ENCODE measurements at regions not wholly inside any gene's neighbourhood (a gene's known extent, or its start where the extent isn't known, plus 50 kb on each side); places are given as distances from the start of the nearest gene placed in this dataset.

DNA sequence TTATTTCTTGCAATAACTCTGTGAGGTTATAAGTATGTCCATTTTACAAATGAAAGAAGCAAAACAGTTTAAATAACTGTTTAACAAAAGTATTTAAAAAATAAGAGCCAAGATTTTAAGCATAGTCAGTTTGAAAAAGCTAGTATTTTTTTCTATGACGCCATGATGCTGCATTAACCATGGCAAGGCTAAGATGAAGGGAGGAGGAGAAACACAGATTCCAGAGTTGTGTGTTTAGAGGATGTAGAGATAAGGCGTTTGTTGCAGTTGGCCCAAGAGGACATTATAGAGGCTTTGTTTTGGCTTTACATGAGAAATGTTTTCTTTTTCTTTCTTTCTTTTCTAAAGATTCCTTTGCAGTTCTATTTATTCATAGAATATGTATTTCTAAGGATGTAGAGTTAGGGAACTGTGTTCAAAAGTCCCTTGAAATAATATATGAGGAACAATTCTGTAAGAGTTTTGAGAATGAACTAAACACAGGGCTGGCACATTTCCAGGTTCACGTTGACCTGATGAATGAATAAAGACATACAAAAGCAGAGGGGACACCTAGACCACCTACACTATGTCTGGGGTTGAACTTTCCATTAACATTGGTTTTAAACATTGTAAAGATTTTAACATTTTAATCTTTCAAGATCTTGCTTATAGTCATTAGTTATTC lies 244.2 kb downstream of the KCNS3 start:
- no peak for DNase-seq

- DNase-seq: no peak
These were observed 241.4 kb downstream of the KCNS3 start for GRCh38 chr2:18119883-18120282.

- DNase-seq: no peak
These were observed 240.2 kb downstream of the KCNS3 start for GRCh38 chr2:18118703-18119102.

DNA sequence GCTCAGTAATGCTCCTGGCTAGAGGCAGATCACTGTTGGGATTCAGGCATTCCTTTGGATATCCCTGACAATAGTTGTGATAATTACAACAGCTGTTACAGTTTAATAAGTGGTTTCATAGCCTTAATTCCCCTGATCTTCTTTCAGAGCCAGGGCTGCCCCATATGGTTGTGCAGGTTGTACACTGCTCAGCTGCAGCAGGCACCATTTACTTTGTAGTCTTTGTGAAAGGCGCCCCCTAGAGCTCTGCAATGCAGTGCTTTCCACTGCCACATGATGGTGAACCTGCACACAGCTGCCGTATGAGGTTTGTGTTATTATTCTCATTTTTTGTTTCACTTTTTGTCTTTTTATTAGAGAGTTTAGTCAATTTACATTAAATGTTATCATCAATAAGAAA lies 239.1 kb downstream of the KCNS3 start:
- DNase-seq: peak; percentile 21

GRCh38 chr2:18110222-18110621 lies 231.8 kb downstream of the KCNS3 start:
- no peak for DNase-seq

GRCh38 chr2:18106841-18107240 lies 228.4 kb downstream of the KCNS3 start:
- no peak for DNase-seq

- no peak for DNase-seq
These were observed 227.5 kb downstream of the KCNS3 start for GRCh38 chr2:18105929-18106328.

GRCh38 chr2:18104595-18105224 lies 226.2 kb downstream of the KCNS3 start:
- no peak for DNase-seq

DNA sequence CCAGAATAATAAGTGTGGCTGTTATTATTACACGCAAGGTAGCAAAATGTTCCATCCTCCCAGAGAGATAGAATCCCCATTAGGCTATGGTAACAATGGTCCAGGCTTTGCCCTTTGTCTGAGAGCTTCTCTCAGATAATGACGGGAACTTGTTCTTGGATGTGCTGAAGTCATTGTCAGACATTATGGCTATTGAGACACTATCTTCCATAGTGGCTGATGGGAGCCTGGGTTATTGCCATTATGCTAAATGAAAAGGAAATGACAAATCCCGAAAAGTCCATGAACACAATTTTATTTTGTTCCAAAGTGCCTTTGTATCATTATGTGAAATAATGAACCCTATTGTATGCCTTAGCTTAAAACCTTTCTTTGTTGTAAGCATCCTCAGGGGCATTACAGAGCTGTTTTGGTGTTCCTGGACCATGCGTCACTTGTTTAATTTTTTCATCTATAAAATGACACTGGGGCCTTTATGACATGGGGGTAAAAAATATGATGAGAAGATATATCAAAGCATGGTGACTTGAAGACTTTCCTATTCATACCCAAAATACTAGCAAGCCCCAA lies 218.5 kb downstream of the KCNS3 start:
- DNase-seq: no peak

GRCh38 chr2:18094277-18094676 lies 215.8 kb downstream of the KCNS3 start:
- DNase-seq: no peak

GRCh38 chr2:18093196-18093595 lies 214.7 kb downstream of the KCNS3 start:
- DNase-seq: no peak

DNA sequence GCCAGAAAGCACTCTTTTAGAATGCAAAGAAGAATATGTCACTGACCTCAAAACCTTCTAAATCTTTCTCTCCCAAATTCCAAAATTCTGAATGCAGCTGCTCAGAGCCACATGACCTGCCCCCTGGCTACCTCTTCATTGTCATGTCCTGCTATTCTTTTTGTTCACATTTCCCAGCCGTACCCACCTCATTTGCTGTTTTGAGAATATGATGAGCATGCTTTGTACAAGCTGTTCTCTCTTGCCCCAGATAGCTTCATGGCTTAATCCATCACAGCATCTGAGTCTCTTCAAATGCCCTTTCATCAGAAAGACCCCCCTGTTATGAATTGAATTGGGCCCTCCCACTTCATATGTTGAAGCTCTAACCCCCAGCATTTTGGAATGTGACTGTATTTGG lies 214.3 kb downstream of the KCNS3 start:
- no peak for DNase-seq

- no peak for DNase-seq
These were observed 207.1 kb downstream of the KCNS3 start for GRCh38 chr2:18085593-18085992.

- DNase-seq: no peak
These were observed 205.9 kb downstream of the KCNS3 start for GRCh38 chr2:18084376-18084775.

DNA sequence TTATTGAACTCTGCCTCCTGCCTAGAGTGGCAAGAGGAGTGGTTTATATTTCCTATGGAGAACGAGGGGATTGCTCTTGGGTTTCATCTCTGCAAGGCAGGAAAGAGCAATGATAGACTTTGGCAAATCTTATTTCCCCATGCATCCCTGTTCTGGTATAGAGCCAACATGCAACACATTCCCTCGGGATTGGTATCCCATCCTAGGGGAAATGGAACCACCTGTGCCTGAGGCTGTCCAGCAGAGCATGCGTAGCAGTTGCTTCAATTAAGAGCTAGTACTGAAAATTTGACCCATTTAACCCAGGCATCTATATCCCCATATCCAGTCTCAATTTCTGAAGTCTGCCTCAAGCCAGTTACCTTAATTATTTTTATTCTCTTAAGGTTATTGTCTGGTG lies 205.3 kb downstream of the KCNS3 start:
- no peak for DNase-seq

DNA sequence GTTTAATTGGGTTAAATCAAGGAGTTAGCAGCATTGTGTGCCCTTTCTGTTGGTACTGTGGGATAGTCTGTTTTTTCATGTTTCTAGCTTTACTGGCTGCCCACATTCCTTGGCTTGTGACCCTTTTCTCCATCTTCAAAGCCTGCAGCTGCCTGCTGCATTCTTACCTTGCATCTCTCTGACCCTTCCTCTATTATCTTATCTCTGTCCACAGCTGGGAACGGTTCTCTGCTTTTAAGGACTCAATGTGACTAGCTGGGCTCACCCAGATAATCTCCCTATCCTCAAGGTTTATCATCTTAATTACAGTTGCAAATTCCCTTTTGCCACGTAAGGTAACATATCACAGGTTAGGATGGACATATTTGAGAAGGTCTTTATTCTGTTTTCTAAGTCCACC lies 199.7 kb downstream of the KCNS3 start:
- no peak for DNase-seq

GRCh38 chr2:18077704-18078103 lies 199.2 kb downstream of the KCNS3 start:
- DNase-seq: no peak

DNA sequence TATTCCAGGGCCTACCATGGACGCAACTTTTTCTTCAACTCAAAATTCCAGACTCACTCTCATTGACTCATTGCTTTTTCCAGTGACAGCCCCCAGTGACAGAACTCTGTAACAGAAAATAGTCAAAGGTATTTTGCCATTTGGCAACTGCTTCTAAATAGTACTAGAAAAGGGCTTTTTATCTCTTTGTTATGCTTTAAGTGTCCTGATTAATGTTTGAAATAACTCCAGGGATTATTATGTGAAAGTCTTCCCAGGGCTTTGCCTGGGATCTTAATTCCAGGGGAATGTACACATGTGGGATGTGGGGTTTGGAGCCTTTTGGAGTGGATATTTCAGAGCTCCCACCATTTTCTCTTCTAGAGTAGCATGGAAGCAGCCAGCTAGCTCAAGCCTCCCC lies 198.8 kb downstream of the KCNS3 start:
- DNase-seq: no peak

GRCh38 chr2:18074476-18074875 lies 196.0 kb downstream of the KCNS3 start:
- DNase-seq: no peak

- DNase-seq: no peak
These were observed 195.1 kb downstream of the KCNS3 start for GRCh38 chr2:18073601-18074000.

GRCh38 chr2:18067588-18068384 lies 189.3 kb downstream of the KCNS3 start:
- DNase-seq: no peak

- DNase-seq: no peak
These were observed 188.4 kb downstream of the KCNS3 start for GRCh38 chr2:18066894-18067293.

DNA sequence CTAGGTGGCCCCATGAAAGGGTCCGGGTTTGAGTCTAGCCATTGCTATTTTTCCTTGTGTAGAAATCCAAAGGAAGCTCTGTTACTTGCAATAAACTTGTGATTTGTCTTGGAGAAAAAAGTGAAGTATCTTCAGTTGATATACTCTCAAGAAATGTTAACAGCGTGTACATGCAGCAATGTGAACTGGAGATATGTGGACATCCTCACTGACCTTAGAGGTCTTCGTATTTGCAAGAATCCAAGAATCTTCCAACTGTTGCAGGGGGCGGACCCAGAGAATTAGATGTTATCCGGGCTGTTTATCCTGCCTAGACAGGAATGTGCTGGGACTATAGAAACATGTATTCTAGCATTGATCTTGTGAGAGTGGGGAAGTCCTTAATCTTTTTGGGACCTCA lies 187.6 kb downstream of the KCNS3 start:
- DNase-seq: no peak

DNA sequence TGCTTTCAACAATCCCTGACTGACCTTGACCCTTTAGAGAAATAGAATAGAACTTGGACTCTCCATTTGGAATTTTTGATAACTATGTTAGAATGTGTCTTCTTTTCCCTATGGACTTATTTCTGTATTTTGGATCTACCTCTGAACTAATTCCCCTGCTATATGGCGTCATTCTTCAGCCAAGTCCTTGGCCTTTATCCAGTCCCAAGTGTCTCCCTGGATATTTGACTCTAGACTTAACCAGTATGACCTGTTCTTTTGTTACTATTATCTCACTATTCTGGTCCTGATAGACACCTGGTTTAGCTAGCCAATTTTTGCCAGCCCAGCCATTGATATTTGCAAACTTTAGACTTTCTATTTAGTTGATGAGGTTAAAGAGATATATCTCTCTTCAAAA lies 186.8 kb downstream of the KCNS3 start:
- DNase-seq: no peak

Data from NCI-H524 treated with DMSO at 0.1 percent for 48 hours (cell line).